OCI-LY7 (cell line): ENCODE measurements at regions not wholly inside any gene's neighbourhood (a gene's known extent, or its start where the extent isn't known, plus 50 kb on each side); places are given as distances from the start of the nearest gene placed in this dataset.

ENCODE experiments used
- BruUV-seq: library from RNA; stranded (reverse); fragments of 400-500 nt; replicated peaks from 2 replicates; lab custom pipeline; 2021; lab: Mats Ljungman, UMichigan
- CTCF ChIA-PET: fragments of 300-600 bp; sonication (Branson Sonifier 250); formaldehyde crosslinking; loops from one replicate; lab custom pipeline; 2022; ENCODE audit warnings: antibody characterized with exemption; ENCODE audit not compliant: unreplicated experiment; lab: Charles Lee
- POLR2A ChIA-PET: fragments of 300-600 bp; sonication (Branson Sonifier 250); formaldehyde crosslinking; loops from one replicate; lab custom pipeline; 2022; ENCODE audit warnings: antibody characterized with exemption; lab: Charles Lee
- DNase-seq: peaks from one replicate; pipeline ENCODE4 v3.0.0-alpha.2; 2015; ENCODE audit warnings: low spot score
- H2AFZ ChIP-seq: fragments of 200-600 bp; sonication (generic), shearing (Covaris generic); 2 replicates; pipeline ENCODE4 v1.6.1; 2014; ENCODE audit warnings: mild to moderate bottlenecking, antibody characterized with exemption, low read length, moderate library complexity
- H3K27ac ChIP-seq: fragments of 200-600 bp; sonication (generic); 2 replicates; pipeline ENCODE4 v1.5.1; 2014; ENCODE audit warnings: mixed run types, low read depth, mild to moderate bottlenecking, moderate library complexity, low read length, inconsistent platforms; ENCODE audit not compliant: poor library complexity, severe bottlenecking
- H3K36me3 ChIP-seq: fragments of 200-600 bp; sonication (generic); 2 replicates; pipeline ENCODE4 v1.6.1; 2014; ENCODE audit warnings: mild to moderate bottlenecking, antibody characterized with exemption, low read length, moderate library complexity, mixed read lengths; ENCODE audit not compliant: insufficient read depth
- H3K4me1 ChIP-seq: fragments of 200-600 bp; sonication (generic); 2 replicates; pipeline ENCODE4 v1.5.1; 2014; ENCODE audit warnings: mild to moderate bottlenecking, low read length; ENCODE audit not compliant: insufficient read depth, poor library complexity, severe bottlenecking
- H3K4me2 ChIP-seq: fragments of 200-600 bp; sonication (generic); 2 replicates; pipeline ENCODE4 v1.6.1; 2014; ENCODE audit warnings: mild to moderate bottlenecking, low read length
- H3K4me3 ChIP-seq: fragments of 200-600 bp; sonication (generic); 2 replicates; pipeline ENCODE4 v1.5.1; 2014; ENCODE audit warnings: mild to moderate bottlenecking, low read depth, low read length; ENCODE audit not compliant: poor library complexity, severe bottlenecking
- H3K79me2 ChIP-seq: fragments of 200-600 bp; sonication (generic); 2 replicates; pipeline ENCODE4 v1.6.1; 2016; ENCODE audit warnings: low read depth, mild to moderate bottlenecking, low read length, moderate library complexity, mixed read lengths; ENCODE audit not compliant: insufficient read depth
- H3K9me2 ChIP-seq: fragments of 200-600 bp; sonication (generic); 2 replicates; pipeline ENCODE4 v1.6.1; 2016; ENCODE audit warnings: mild to moderate bottlenecking, low read length, mixed read lengths; ENCODE audit not compliant: insufficient read depth
- H3K9me3 ChIP-seq: fragments of 200-600 bp; sonication (generic); 2 replicates; pipeline ENCODE4 v1.6.1; 2014; ENCODE audit warnings: mild to moderate bottlenecking, mixed run types, low read length, mixed read lengths
- H4K20me1 ChIP-seq: fragments of 200-600 bp; sonication (generic); 2 replicates; pipeline ENCODE4 v1.6.1; 2014; ENCODE audit warnings: mild to moderate bottlenecking, antibody characterized with exemption, low read length, moderate library complexity, mixed read lengths; ENCODE audit not compliant: insufficient read depth
- EZH2phosphoT487 ChIP-seq: fragments of 200-600 bp; sonication (generic); IDR thresholded peaks from 2 replicates; pipeline ENCODE4 v1.6.1; 2018; ENCODE audit warnings: low read depth, borderline replicate concordance, mild to moderate bottlenecking, mixed run types, antibody characterized with exemption, low read length, moderate library complexity, mixed read lengths
- intact Hi-C: fragments of 100-400 bp; cut with micrococcal nuclease; formaldehyde crosslinking; loops from one replicate; pipeline ENCODE4 v1.10.0; 2022; ENCODE audit not compliant: unreplicated experiment
- TF ChIP-seq, protein P1 (sequence below): fragments of 200-600 bp; sonication (generic); conservative IDR thresholded peaks from 2 replicates; pipeline ENCODE4 v1.5.1; 2014; ENCODE audit warnings: mild to moderate bottlenecking, antibody characterized with exemption, low read length, moderate library complexity, mixed read lengths

- Histone ChIP-seq H3K36me3 (no peaks in the 10 kb centered on the region), H2AFZ (no peak overlapping the region), H3K4me3 (no peak overlapping the region), H3K9me2 (no peaks in the 10 kb centered on the region), H3K4me1 (no peaks in the 10 kb centered on the region), H3K4me2 (no peak overlapping the region), H3K27ac (no peak overlapping the region), H3K79me2 (no peaks in the 10 kb centered on the region), H3K9me3 (no peaks in the 10 kb centered on the region), H4K20me1 (no peaks in the 10 kb centered on the region)
- ChIA-PET POLR2A (no interaction called here), CTCF (no interaction called here)
- BruUV-seq = no TSS peak
- DNase-seq = no peak
- no peak for TF ChIP-seq EZH2phosphoT487
- TF ChIP-seq, protein P1, sequence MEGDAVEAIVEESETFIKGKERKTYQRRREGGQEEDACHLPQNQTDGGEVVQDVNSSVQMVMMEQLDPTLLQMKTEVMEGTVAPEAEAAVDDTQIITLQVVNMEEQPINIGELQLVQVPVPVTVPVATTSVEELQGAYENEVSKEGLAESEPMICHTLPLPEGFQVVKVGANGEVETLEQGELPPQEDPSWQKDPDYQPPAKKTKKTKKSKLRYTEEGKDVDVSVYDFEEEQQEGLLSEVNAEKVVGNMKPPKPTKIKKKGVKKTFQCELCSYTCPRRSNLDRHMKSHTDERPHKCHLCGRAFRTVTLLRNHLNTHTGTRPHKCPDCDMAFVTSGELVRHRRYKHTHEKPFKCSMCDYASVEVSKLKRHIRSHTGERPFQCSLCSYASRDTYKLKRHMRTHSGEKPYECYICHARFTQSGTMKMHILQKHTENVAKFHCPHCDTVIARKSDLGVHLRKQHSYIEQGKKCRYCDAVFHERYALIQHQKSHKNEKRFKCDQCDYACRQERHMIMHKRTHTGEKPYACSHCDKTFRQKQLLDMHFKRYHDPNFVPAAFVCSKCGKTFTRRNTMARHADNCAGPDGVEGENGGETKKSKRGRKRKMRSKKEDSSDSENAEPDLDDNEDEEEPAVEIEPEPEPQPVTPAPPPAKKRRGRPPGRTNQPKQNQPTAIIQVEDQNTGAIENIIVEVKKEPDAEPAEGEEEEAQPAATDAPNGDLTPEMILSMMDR = no peak
- intact Hi-C loops = no loop called here
Observed at GRCh38 chr7:149638566-149639320, 134.6 kb downstream of the ZNF467 start.

- H3K36me3 ChIP-seq = no peaks in the 10 kb centered on the region
- no peaks in the 10 kb centered on the region for H3K9me2 ChIP-seq
- no peaks in the 10 kb centered on the region for H3K9me3 ChIP-seq
- DNase-seq = no peak
- no peaks in the 10 kb centered on the region for H3K79me2 ChIP-seq
- H4K20me1 ChIP-seq = no peaks in the 10 kb centered on the region
- POLR2A ChIA-PET = interaction anchor here (0.7 kb wide), 1 partner anchor 314 kb away, joined by 3 read pairs; no protein-coding TSS in a partner anchor
- intact Hi-C loops = no loop called here
- no peak overlapping the region for H3K4me2 ChIP-seq
- no peak overlapping the region for H2AFZ ChIP-seq
- H3K4me1 ChIP-seq = no peaks in the 10 kb centered on the region
- CTCF ChIA-PET = no interaction called here
- H3K4me3 ChIP-seq = no peak overlapping the region
- BruUV-seq = no TSS peak
- TF ChIP-seq, protein P1 = no peak
- TF ChIP-seq EZH2phosphoT487 = no peak
- H3K27ac ChIP-seq = no peak overlapping the region
Observed at GRCh38 chr7:149637911-149638565, 135.3 kb downstream of the ZNF467 start.
